ENCODE measurements at regions not wholly inside any gene's neighbourhood (a gene's known extent, or its start where the extent isn't known, plus 50 kb on each side); places are given as distances from the start of the nearest gene placed in this dataset.

GRCh38 chr11:111183706-111184105 is 61.8 kb upstream of the POU2AF2 start:
- no peak for TF ChIP-seq CTCF (IDR thresholded peaks at IDR 0.05)
- Histone ChIP-seq H3K4me1 (peaks cover 0 to 5% of the 10 kb centered on the region in 2 donors), H3K9me3 (peaks cover 0 to 2% of the 10 kb centered on the region in 2 donors), H3K27me3 (no peaks in the 10 kb centered on the region), H3K27ac (no peak overlapping the region), H3K4me3 (no peak overlapping the region), H3K36me3 (no peaks in the 10 kb centered on the region)
- intact Hi-C loops (cut with DNase I) = no loop called here
- ATAC-seq (no peak), DNase-seq (no peak)

GRCh38 chr11:111179184-111179910 is 66.2 kb upstream of the POU2AF2 start:
- no peaks in the 10 kb centered on the region for H3K27me3 ChIP-seq
- H3K4me1 ChIP-seq = no peaks in the 10 kb centered on the region
- no peak overlapping the region for H3K4me3 ChIP-seq
- no peaks in the 10 kb centered on the region for H3K9me3 ChIP-seq
- DNase-seq = no peak
- no peak overlapping the region for H3K27ac ChIP-seq
- TF ChIP-seq CTCF (IDR thresholded peaks at IDR 0.05) = no peak
- H3K36me3 ChIP-seq = no peaks in the 10 kb centered on the region
- no peak for ATAC-seq
- intact Hi-C loops (cut with DNase I) = no loop called here

GRCh38 chr11:111177037-111177871 is 68.3 kb upstream of the POU2AF2 start:
- TF ChIP-seq CTCF (IDR thresholded peaks at IDR 0.05) = no peak
- H3K27ac ChIP-seq = no peak overlapping the region
- no peaks in the 10 kb centered on the region for H3K27me3 ChIP-seq
- no peak overlapping the region for H3K4me3 ChIP-seq
- intact Hi-C loops (cut with DNase I) = no loop called here
- no peaks in the 10 kb centered on the region for H3K36me3 ChIP-seq
- ATAC-seq = peak; percentile 52
- H3K9me3 ChIP-seq = no peaks in the 10 kb centered on the region
- no peak for DNase-seq
- H3K4me1 ChIP-seq = no peaks in the 10 kb centered on the region

GRCh38 chr11:111176603-111177002 is 68.9 kb upstream of the POU2AF2 start:
- Histone ChIP-seq H3K27ac (no peak overlapping the region), H3K4me1 (no peaks in the 10 kb centered on the region), H3K36me3 (no peaks in the 10 kb centered on the region), H3K27me3 (no peaks in the 10 kb centered on the region), H3K4me3 (no peak overlapping the region), H3K9me3 (no peaks in the 10 kb centered on the region)
- TF ChIP-seq CTCF (IDR thresholded peaks at IDR 0.05) = no peak
- intact Hi-C loops (cut with DNase I) = no loop called here
- ATAC-seq = no peak
- no peak for DNase-seq

GRCh38 chr11:111173221-111173620 is 72.3 kb upstream of the POU2AF2 start:
- H3K27ac ChIP-seq = no peak overlapping the region
- DNase-seq (no peak), ATAC-seq (no peak)
- no peaks in the 10 kb centered on the region for H3K36me3 ChIP-seq
- no peaks in the 10 kb centered on the region for H3K4me1 ChIP-seq
- H3K4me3 ChIP-seq = no peak overlapping the region
- intact Hi-C loops (cut with DNase I) = no loop called here
- H3K9me3 ChIP-seq = no peaks in the 10 kb centered on the region
- H3K27me3 ChIP-seq = no peaks in the 10 kb centered on the region
- TF ChIP-seq CTCF (IDR thresholded peaks at IDR 0.05) = no peak
